GM12878 (cell line): ENCODE measurements at regions not wholly inside any gene's neighbourhood (a gene's known extent, or its start where the extent isn't known, plus 50 kb on each side); places are given as distances from the start of the nearest gene placed in this dataset.

Source experiments
- ATAC-seq: fragments of 200-7000 bp; cut with Tn5 transposase; 3 replicates; pipeline ENCODE4 v1.9.1; 2020; ENCODE audit warnings: mild to moderate bottlenecking, moderate library complexity
- BruUV-seq: library from RNA; stranded (reverse); fragments of 400-500 nt; replicated peaks from 2 replicates; lab custom pipeline; 2021; lab: Mats Ljungman, UMichigan
- CTCF ChIA-PET: fragments of 300-600 bp; sonication (Branson Sonifier 250); formaldehyde crosslinking; extraction: SDS; loops from one replicate; lab custom pipeline; 2021; ENCODE audit warnings: inconsistent platforms; lab: Yijun Ruan, JAX
- POLR2A ChIA-PET: fragments of 350-600 bp; formaldehyde crosslinking; extraction: SDS; loops from one replicate; lab custom pipeline; 2021; ENCODE audit warnings: inconsistent platforms; lab: Charles Lee
- RAD21 ChIA-PET: fragments of 300-600 bp; sonication (Branson Sonifier 250); formaldehyde crosslinking; loops from one replicate; lab custom pipeline; 2023; ENCODE audit warnings: antibody characterized with exemption; ENCODE audit not compliant: unreplicated experiment; lab: Charles Lee
- SMC1A ChIA-PET: fragments of 300-600 bp; sonication (Branson Sonifier 250); formaldehyde crosslinking; loops from one replicate; lab custom pipeline; 2023; ENCODE audit not compliant: unreplicated experiment, uncharacterized antibody; lab: Charles Lee
- DNase-seq: peaks from one replicate; pipeline ENCODE4 v3.0.0-alpha.2; 2011; ENCODE audit warnings: low read depth, low spot score
- FAIRE-seq: peaks from 3 replicates; lab custom pipeline; 2011; peaks lifted over from hg19 to GRCh38; lab: Jason Lieb, UNC
- H2AFZ ChIP-seq: 2 replicates; pipeline ENCODE4 v1.6.0; 2011; ENCODE audit warnings: low read depth, low read length, control low read depth; ENCODE audit not compliant: control insufficient read depth
- H3K27ac ChIP-seq: 2 replicates; pipeline ENCODE4 v1.5.1; 2011; ENCODE audit warnings: control low read depth; ENCODE audit not compliant: control insufficient read depth, insufficient read depth
- H3K27me3 ChIP-seq, 2 experiments: replicated peaks in 1 of 2; 2 replicates each; pipeline versions ENCODE4 v1.6.0 to v1.6.1; 2011; ENCODE audit warnings: low read length in 1 of 2; ENCODE audit not compliant: control insufficient read depth in 2 of 2, insufficient read depth in 2 of 2
- H3K36me3 ChIP-seq, 2 experiments: 2 replicates each; pipeline ENCODE4 v1.5.1; 2011; ENCODE audit warnings: low read length in 1 of 2; ENCODE audit not compliant: control insufficient read depth in 2 of 2, insufficient read depth in 2 of 2
- H3K4me1 ChIP-seq: 2 replicates; pipeline ENCODE4 v1.6.1; 2011; ENCODE audit warnings: mild to moderate bottlenecking, low read length, moderate library complexity, mixed read lengths; ENCODE audit not compliant: control insufficient read depth, insufficient read depth
- H3K4me2 ChIP-seq: 2 replicates; pipeline ENCODE4 v1.6.0; 2011; ENCODE audit warnings: control low read depth; ENCODE audit not compliant: control insufficient read depth, insufficient read depth
- H3K4me3 ChIP-seq: fragments of 200-600 bp; sonication (generic); 2 replicates; pipeline ENCODE4 v1.5.1; 2016
- H3K79me2 ChIP-seq: 2 replicates; pipeline ENCODE4 v1.6.0; 2011; ENCODE audit warnings: low read length; ENCODE audit not compliant: control insufficient read depth, insufficient read depth
- H3K9ac ChIP-seq: 2 replicates; pipeline ENCODE4 v1.8.0; 2011; ENCODE audit warnings: low read length, control low read depth, mixed read lengths; ENCODE audit not compliant: control insufficient read depth, insufficient read depth
- H3K9me3 ChIP-seq: replicated peaks from 3 replicates; pipeline ENCODE4 v1.5.1; 2011; ENCODE audit warnings: mild to moderate bottlenecking, low read length; ENCODE audit not compliant: control insufficient read depth, insufficient read depth
- H4K20me1 ChIP-seq: 2 replicates; pipeline ENCODE4 v1.6.0; 2011; ENCODE audit not compliant: control insufficient read depth, insufficient read depth
- BRCA1 ChIP-seq: IDR thresholded peaks from 2 replicates; pipeline ENCODE4 v1.6.1; 2011; ENCODE audit warnings: low read depth, low read length, improper control_type of control experiment
- CHD4 ChIP-seq: fragments of 200-600 bp; sonication (generic); IDR thresholded peaks from 2 replicates; pipeline ENCODE4 v1.6.1; 2016; ENCODE audit warnings: mild to moderate bottlenecking
- EGR1 ChIP-seq, 2 experiments: IDR thresholded peaks; 1 replicate in 1 of 2; 2 replicates in 1 of 2; pipeline ENCODE4 v1.6.1; 2011 to 2012; ENCODE audit warnings: low read depth in 2 of 2, low read length in 2 of 2, borderline replicate concordance in 1 of 2, mild to moderate bottlenecking in 1 of 2, moderate library complexity in 1 of 2
- ETV6 ChIP-seq, 2 experiments: fragments of 450-650 bp in 1 of 2; IDR thresholded peaks in 1 of 2; conservative IDR thresholded peaks in 1 of 2; 2 replicates each; pipeline ENCODE4 v1.6.1; 2014; ENCODE audit warnings: antibody characterized with exemption in 1 of 2, borderline replicate concordance in 1 of 2, low read depth in 1 of 2, mild to moderate bottlenecking in 1 of 2, moderate library complexity in 1 of 2
- EZH2 ChIP-seq: IDR thresholded peaks from 2 replicates; pipeline ENCODE4 v1.6.1; 2012; ENCODE audit warnings: low read depth, mild to moderate bottlenecking, control low read depth, inconsistent platforms, low read length, borderline replicate concordance; ENCODE audit not compliant: control insufficient read depth
- FOXM1 ChIP-seq: IDR thresholded peaks from 2 replicates; pipeline ENCODE4 v1.6.1; 2012; ENCODE audit warnings: low read depth, mild to moderate bottlenecking, inconsistent platforms, low read length, moderate library complexity
- GABPA ChIP-seq: IDR thresholded peaks from 2 replicates; pipeline ENCODE4 v1.6.1; 2014; ENCODE audit warnings: antibody characterized with exemption, low read depth, mild to moderate bottlenecking, inconsistent platforms
- HCFC1 ChIP-seq: fragments of 150-350 bp; IDR thresholded peaks from 2 replicates; pipeline ENCODE4 v1.6.1; 2014; ENCODE audit warnings: low read length
- LARP7 ChIP-seq: fragments of 450-650 bp; IDR thresholded peaks from 2 replicates; pipeline ENCODE4 v1.6.1; 2017; ENCODE audit warnings: mild to moderate bottlenecking
- MTA2 ChIP-seq: fragments of 450-650 bp; IDR thresholded peaks from 2 replicates; pipeline ENCODE4 v1.6.1; 2016; ENCODE audit warnings: low read depth, mild to moderate bottlenecking, moderate library complexity
- MYB ChIP-seq: fragments of 150-350 bp; IDR thresholded peaks from 2 replicates; pipeline ENCODE4 v1.6.1; 2014; ENCODE audit warnings: mild to moderate bottlenecking, low read depth, low read length, borderline replicate concordance
- PML ChIP-seq: IDR thresholded peaks from 2 replicates; pipeline ENCODE4 v1.6.1; 2012; ENCODE audit warnings: low read length, inconsistent platforms
- PRDM15 ChIP-seq: fragments of 450-650 bp; formaldehyde crosslinking; IDR thresholded peaks from 2 replicates; pipeline ENCODE4 v1.4.0; 2020; ENCODE audit warnings: mild to moderate bottlenecking, moderate library complexity
- RCOR1 ChIP-seq: conservative IDR thresholded peaks from 2 replicates; pipeline ENCODE4 v1.6.1; 2012; ENCODE audit warnings: low read depth, low read length, improper control_type of control experiment
- RUNX3 ChIP-seq: IDR thresholded peaks from 2 replicates; pipeline ENCODE4 v1.6.1; 2012; ENCODE audit warnings: low read length, inconsistent platforms
- SRF ChIP-seq, 2 experiments: IDR thresholded peaks; 2 replicates each; pipeline ENCODE4 v1.6.1; 2011; ENCODE audit warnings: low read depth in 2 of 2, low read length in 2 of 2, mild to moderate bottlenecking in 1 of 2, moderate library complexity in 1 of 2
- TCF7 ChIP-seq: IDR thresholded peaks from 2 replicates; pipeline ENCODE4 v1.6.1; 2014; ENCODE audit warnings: antibody characterized with exemption, borderline replicate concordance
- ZBTB11 ChIP-seq: fragments of 450-650 bp; formaldehyde crosslinking; IDR thresholded peaks from 2 replicates; pipeline ENCODE4 v1.5.0; 2022; ENCODE audit warnings: mild to moderate bottlenecking, missing genetic modification characterization
- ZZZ3 ChIP-seq: IDR thresholded peaks from 2 replicates; pipeline ENCODE4 v1.6.1; 2011; ENCODE audit warnings: low read depth; ENCODE audit not compliant: control insufficient read depth, insufficient read length
- WGBS: methylation state at CpG from one replicate; pipeline ENCODE4 v1.1.6; 2016; ENCODE audit warnings: low lambda C conversion rate; ENCODE audit not compliant: insufficient replicate concordance, insufficient coverage; ENCODE audit errors: missing lambda C conversion rate; 5-methylcytosine and 5-hydroxymethylcytosine counted together
- in situ Hi-C: fragments of 300-500 bp; cut with MboI; formaldehyde crosslinking; loops from 9 replicates; pipeline ENCODE4 v1.14.3; 2018; ENCODE audit warnings: mixed read lengths
- intact Hi-C: fragments of 100-400 bp; cut with micrococcal nuclease; formaldehyde crosslinking; loops from one replicate; pipeline ENCODE4 v1.14.2; 2022; ENCODE audit not compliant: unreplicated experiment

GRCh38 chr7:47647918-47648250 is 66.0 kb upstream of the TNS3 start:
- intact Hi-C loops (no loop called here), in situ Hi-C loops (no loop called here)
- Histone ChIP-seq H4K20me1 (no peaks in the 10 kb centered on the region), H3K4me3 (no peak overlapping the region), H3K9ac (no peak overlapping the region), H3K27ac (no peak overlapping the region), H3K4me1 (peaks cover 6% of the 10 kb centered on the region), H3K27me3 (no peaks in the 10 kb centered on the region), H3K79me2 (no peaks in the 10 kb centered on the region), H3K36me3 (no peaks in the 10 kb centered on the region), H3K9me3 (no peaks in the 10 kb centered on the region; the same call in 2 of the 3 replicates), H3K4me2 (no peak overlapping the region), H2AFZ (no peak overlapping the region)
- SMC1A ChIA-PET = no interaction called here
- RAD21 ChIA-PET = no interaction called here
- no peak for ATAC-seq
- no peak for FAIRE-seq
- CTCF ChIA-PET = no interaction called here
- POLR2A ChIA-PET = no interaction called here
- BruUV-seq = no TSS peak
- no peak for DNase-seq
- TF ChIP-seq ZBTB11 (CRISPR knock-in tag) (no peak), EGR1 (IDR thresholded peaks at IDR 0.05; ENCODE audit: borderline replicate concordance in 1 of 2, low read depth in 2 of 2, low read length in 2 of 2) (no peak), GABPA (no peak), PML (no peak), CHD4 (no peak), MTA2 (no peak), RCOR1 (no peak), MYB (no peak), BRCA1 (no peak), RUNX3 (no peak), TCF7 (no peak), HCFC1 (no peak), FOXM1 (no peak), EZH2 (no peak), SRF (IDR thresholded peaks at IDR 0.05; ENCODE audit: low read depth in 2 of 2, low read length in 2 of 2) (no peak), PRDM15 (CRISPR knock-in tag) (no peak), ZZZ3 (no peak), LARP7 (no peak), ETV6 (conservative IDR thresholded peaks at IDR 0.05 in 1 of 2, IDR thresholded peaks at IDR 0.05 in 1 of 2; ENCODE audit: borderline replicate concordance in 1 of 2, low read depth in 1 of 2) (no peak)
- WGBS = 93% methylated on average over 2 of the region's 2 CpGs
